DMS53 treated with DMSO at 0.1 percent for 48 hours (cell line): ENCODE measurements at regions not wholly inside any gene's neighbourhood (a gene's known extent, or its start where the extent isn't known, plus 50 kb on each side); places are given as distances from the start of the nearest gene placed in this dataset.
"Not testable (repeated sequence)": the region's sequence is repeated elsewhere in the genome, so short reads cannot be mapped to it uniquely, and the experiment has no call there.

Source experiments
- DNase-seq: peaks from one replicate; lab custom pipeline; 2025; ENCODE audit not compliant: unreplicated experiment; lab: John Stamatoyannopoulos, UW

- DNase-seq = no peak
Measured at GRCh38 chr2:105502625-105503334, 103.9 kb upstream of the FHL2 start.

GRCh38 chr2:105498281-105498846 lies 99.5 kb upstream of the FHL2 start:
- no peak for DNase-seq

GRCh38 chr2:105497094-105497493 lies 98.2 kb upstream of the FHL2 start:
- no peak for DNase-seq

GRCh38 chr2:105496271-105496670 lies 97.4 kb upstream of the FHL2 start:
- no peak for DNase-seq

DNA sequence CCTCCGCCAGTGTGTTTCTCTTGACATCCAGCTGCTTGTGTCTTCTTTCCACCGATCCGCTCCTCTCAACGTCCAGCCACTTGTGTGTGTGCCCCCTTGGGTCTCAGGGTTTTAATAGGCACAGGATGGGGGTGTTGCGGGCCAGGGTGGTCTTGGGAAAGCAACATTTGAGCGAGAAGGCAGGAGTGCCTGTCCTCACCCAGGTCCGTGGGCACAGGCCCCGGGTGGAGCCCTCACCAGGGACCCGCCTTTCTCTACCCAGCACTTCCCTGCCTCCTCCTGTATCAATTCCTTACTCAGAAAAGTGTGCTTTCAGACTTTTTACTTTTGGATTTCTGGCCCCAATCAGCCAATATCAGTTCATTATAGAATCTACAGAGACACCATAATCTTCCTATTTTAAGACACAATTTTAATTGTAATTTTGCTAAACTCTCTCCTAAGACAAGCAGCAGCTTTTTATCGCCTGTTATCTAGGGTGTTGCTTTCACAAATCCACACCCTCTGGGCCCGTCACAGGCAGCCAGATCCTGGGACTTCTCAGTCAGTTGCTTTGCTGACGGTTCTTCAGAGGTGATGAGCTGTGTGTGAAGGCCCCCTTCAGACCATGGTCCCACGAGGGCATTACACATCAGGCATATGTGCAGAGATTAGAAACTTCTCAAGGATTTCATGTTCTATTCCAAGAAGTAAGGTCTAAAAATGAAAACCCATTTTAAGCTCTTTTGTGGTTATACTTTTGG lies 96.0 kb upstream of the FHL2 start:
- no peak for DNase-seq

DNA sequence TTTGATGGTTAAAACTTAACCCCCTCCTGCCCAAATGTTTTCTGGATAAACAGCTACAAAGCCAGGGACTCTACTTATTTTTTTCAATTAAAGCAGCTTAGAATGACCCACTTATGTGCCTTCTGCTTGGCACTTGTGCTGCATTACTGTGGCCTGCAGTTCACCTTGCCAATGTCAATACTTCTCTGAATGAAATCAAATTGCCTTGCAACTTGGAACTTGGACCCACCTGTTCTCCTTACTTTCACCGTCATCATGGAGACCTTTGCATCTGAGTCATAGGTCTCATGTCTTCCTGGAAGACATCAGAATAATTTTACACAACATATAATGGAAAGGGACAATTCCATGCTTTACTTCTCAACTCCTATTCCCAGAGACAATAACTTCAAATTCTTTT lies 92.1 kb upstream of the FHL2 start:
- DNase-seq = peak; percentile 49

DNA sequence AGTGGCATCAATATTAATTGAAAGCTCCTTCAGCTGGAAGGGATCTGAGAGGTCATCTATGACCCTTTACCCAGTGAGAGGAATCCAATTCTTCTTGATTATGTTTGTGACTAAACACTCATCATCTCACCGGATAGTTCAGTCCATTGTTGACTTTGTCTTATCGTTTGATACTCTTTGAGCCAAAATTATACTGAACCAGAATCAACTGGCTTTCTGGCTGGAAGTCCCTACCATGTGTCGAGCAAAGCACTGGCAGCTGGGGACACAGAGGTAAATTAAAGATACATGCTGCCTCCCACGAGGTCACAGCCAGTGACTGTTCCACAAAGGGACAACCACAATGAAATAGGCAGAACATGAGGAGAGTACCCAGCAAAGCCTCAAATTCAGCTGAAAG lies 91.4 kb upstream of the FHL2 start:
- DNase-seq = peak; percentile 53

GRCh38 chr2:105489168-105489878 lies 90.5 kb upstream of the FHL2 start:
- DNase-seq = no peak

DNA sequence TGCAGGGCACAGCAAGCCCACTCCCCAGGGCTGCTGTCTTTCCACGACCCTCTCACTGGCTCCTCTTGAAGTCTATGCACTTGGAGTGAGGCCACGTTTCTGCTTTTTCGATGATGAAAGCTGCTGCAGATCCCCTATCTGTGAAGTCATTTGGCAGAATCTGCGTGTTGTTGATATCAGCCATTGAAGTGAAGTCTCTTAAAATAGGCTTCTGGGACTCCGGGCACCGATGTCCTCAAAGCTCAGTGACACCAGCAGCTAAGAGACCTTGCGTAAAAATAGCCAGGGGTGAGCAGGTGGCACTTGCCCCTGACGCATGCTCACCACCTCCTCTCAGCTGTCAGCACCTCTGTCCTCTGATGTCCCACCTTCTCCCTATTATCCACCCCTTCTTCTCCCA lies 89.4 kb upstream of the FHL2 start:
- DNase-seq = no peak

DNA sequence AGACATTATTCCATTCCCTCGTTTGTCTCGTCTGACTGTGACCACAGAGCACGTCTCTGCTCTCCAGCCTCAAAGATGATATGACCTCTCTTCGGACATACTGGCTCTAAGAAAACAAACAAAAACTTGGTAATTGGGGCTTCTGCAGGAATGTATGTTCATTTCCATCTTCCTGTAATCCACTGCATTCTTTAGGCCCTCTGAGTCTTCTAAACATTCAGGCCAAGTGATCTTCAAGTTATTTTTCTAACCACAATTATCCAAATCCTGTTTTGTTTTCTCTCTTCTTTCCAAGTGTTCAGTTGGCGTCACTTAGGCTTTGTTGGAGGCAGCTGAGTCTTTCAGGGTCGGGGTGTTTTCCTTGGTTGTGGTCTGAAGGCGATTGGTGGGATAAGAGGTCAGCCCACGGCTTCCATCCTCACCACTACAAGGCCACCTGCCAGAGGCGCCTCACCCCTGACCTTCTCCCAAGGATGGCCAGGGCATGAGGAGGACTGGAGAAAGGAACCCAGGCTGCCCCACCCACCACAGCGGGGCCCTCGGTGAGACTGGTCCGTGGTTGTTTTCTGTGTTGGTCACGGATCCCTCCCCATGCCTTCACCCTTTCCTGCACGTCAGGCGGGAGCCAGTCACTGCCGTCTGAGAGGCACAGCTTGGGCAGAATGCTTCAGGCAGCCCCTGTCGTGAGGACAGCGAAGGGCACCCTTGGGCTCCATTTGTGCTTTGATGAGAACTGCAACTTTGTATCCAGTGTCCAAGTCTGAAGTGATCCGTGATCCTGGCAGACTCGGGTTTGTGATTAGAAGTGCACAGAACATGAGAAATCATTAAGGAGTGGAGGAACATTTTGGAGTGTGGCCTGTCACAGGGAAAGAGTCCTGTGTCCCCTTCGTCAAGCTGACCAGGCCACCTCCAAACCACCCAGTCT lies 88.6 kb upstream of the FHL2 start:
- DNase-seq = no peak

GRCh38 chr2:105486762-105487141 lies 87.9 kb upstream of the FHL2 start:
- DNase-seq = no peak

- DNase-seq = no peak
Measured at GRCh38 chr2:105478670-105479069, 79.8 kb upstream of the FHL2 start.

DNA sequence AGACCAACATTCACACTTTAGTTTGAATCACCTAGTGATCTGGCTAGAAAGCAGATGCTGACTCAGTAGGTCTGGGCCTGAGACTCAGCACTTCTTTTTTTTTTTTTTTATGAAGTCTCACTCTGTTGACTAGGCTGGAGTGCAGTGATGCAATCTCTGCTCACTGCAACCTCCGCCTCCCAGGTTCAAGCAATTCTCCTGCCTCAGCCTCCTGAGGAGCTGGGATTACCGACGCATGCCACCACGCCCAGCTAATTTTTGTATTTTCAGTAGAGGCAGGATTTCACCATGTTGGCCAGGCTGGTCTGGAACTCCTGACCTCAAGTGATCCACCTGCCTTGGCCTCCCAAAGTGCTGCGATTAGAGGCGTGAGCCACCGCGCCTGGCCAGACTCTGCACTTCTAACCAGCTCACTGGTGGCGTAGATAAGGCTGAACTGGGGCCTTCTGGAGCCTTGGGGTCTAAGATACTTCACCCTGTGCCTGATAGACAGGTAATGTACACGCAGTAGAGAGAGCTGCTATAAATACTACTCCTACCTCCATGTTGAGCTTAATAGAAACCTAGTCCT lies 78.3 kb upstream of the FHL2 start:
- not testable (repeated sequence) for DNase-seq

- DNase-seq = no peak
Measured at GRCh38 chr2:105473011-105473410, 74.2 kb upstream of the FHL2 start.

- DNase-seq = no peak
Measured at GRCh38 chr2:105470979-105471378, 72.1 kb upstream of the FHL2 start.

DNA sequence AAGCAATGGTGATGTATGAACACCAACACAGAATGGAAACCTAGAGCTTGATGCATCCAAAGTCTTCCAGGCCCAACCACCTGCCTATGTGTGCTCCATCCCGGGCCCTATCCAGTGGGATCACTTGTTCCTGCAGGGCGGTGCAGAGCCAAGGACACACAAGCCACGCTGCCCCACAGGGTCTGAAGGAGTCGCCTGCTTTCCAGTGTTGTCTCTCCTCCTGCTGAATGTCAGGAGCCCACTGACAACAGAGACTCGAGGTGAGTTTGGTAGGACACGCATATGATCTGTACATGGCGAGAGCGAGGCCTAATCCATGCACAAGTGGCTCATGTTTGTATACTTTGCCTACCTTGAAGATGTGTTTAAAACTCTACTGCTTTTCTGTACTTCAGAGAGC lies 70.9 kb upstream of the FHL2 start:
- DNase-seq = no peak

DNA sequence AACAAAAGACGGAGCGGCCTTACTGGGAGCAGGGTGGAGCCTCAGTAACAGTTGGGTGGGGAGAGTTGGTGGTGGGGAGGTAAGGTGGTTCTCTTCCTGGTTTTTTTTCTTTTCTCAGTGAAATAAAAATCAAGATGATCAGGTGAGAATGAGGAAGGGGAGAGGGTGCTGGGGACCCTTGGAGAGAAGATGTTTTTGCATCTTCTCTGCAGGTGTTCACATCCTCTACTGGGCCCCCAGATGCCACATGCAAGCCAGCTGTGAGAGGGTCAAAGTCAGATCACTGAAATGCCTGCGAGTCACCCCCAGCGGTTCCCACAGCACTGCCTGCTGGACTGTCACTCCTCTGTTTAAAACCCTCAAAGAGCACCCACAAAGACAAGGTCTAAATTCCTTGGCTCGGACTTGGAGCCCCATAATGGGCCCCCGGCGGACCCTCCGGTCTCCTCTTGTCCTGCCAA lies 69.8 kb upstream of the FHL2 start:
- no peak for DNase-seq

- DNase-seq = no peak
Measured at GRCh38 chr2:105464325-105464724, 65.5 kb upstream of the FHL2 start.

- DNase-seq = no peak
Measured at GRCh38 chr2:105460048-105460732, 61.3 kb upstream of the FHL2 start.

GRCh38 chr2:105458076-105458475 lies 59.2 kb upstream of the FHL2 start:
- DNase-seq = no peak
